Progenitor cell of endocrine pancreas (in vitro differentiated cells): ENCODE measurements at regions not wholly inside any gene's neighbourhood (a gene's known extent, or its start where the extent isn't known, plus 50 kb on each side); places are given as distances from the start of the nearest gene placed in this dataset.

Experiments
- DNase-seq: peaks from one replicate; pipeline ENCODE4 v3.0.0; 2021; ENCODE audit warnings: low spot score; ENCODE audit not compliant: unreplicated experiment
- H3K27ac Mint-ChIP-seq: 2 replicates; pipeline ENCODE4 v1.8.0; 2021; ENCODE audit warnings: mild to moderate bottlenecking, moderate library complexity, mixed read lengths
- H3K27me3 Mint-ChIP-seq: 2 replicates; pipeline ENCODE4 v1.8.0; 2021; ENCODE audit warnings: mixed read lengths
- H3K36me3 Mint-ChIP-seq: 2 replicates; pipeline ENCODE4 v1.8.0; 2022; ENCODE audit warnings: mixed read lengths; ENCODE audit not compliant: insufficient read depth
- H3K4me1 Mint-ChIP-seq: 2 replicates; pipeline ENCODE4 v1.8.0; 2021; ENCODE audit warnings: low read depth, mixed read lengths
- H3K4me3 Mint-ChIP-seq: 2 replicates; pipeline ENCODE4 v1.8.0; 2021; ENCODE audit warnings: low read depth, mild to moderate bottlenecking, moderate library complexity, mixed read lengths
- H3K9me3 Mint-ChIP-seq: 2 replicates; pipeline ENCODE4 v1.8.0; 2021; ENCODE audit warnings: low read depth, mixed read lengths
- CTCF ChIP-seq: fragments of 200-600 bp; sonication (generic); IDR thresholded peaks from one replicate; pipeline ENCODE4 v1.5.0; 2021; ENCODE audit warnings: antibody characterized with exemption, mild to moderate bottlenecking; ENCODE audit not compliant: unreplicated experiment

- H3K36me3 Mint-ChIP-seq, result no peaks in the 10 kb centered on the region
- H3K27me3 Mint-ChIP-seq, result no peaks in the 10 kb centered on the region
- no peak for TF ChIP-seq CTCF
- no peak overlapping the region for H3K4me3 Mint-ChIP-seq
- DNase-seq, result no peak
- no peak overlapping the region for H3K27ac Mint-ChIP-seq
- no peaks in the 10 kb centered on the region for H3K4me1 Mint-ChIP-seq
- peaks cover 3% of the 10 kb centered on the region for H3K9me3 Mint-ChIP-seq
Observed at GRCh38 chr2:150946831-150947230, 314.8 kb downstream of the RBM43 start.

GRCh38 chr2:150944315-150944714 is 317.3 kb downstream of the RBM43 start:
- Mint-ChIP-seq H3K27me3 (no peaks in the 10 kb centered on the region), H3K4me1 (no peaks in the 10 kb centered on the region), H3K4me3 (no peak overlapping the region), H3K27ac (no peak overlapping the region), H3K36me3 (no peaks in the 10 kb centered on the region), H3K9me3 (peaks cover 5% of the 10 kb centered on the region)
- DNase-seq, result no peak
- TF ChIP-seq CTCF, result no peak

- H3K4me1 Mint-ChIP-seq, result peaks cover 2% of the 10 kb centered on the region
- TF ChIP-seq CTCF, result no peak
- H3K36me3 Mint-ChIP-seq, result no peaks in the 10 kb centered on the region
- peaks cover 5% of the 10 kb centered on the region for H3K9me3 Mint-ChIP-seq
- no peak for DNase-seq
- H3K27ac Mint-ChIP-seq, result no peak overlapping the region
- H3K27me3 Mint-ChIP-seq, result no peaks in the 10 kb centered on the region
- H3K4me3 Mint-ChIP-seq, result no peak overlapping the region
Observed at GRCh38 chr2:150939087-150939486, 322.6 kb downstream of the RBM43 start.

GRCh38 chr2:150938527-150938926 is 323.1 kb downstream of the RBM43 start:
- no peak for TF ChIP-seq CTCF
- DNase-seq, result no peak
- no peaks in the 10 kb centered on the region for H3K36me3 Mint-ChIP-seq
- no peak overlapping the region for H3K27ac Mint-ChIP-seq
- H3K27me3 Mint-ChIP-seq, result no peaks in the 10 kb centered on the region
- H3K4me3 Mint-ChIP-seq, result no peak overlapping the region
- H3K9me3 Mint-ChIP-seq, result peaks cover 5% of the 10 kb centered on the region
- peaks cover 4% of the 10 kb centered on the region for H3K4me1 Mint-ChIP-seq

- H3K9me3 Mint-ChIP-seq, result peaks cover 5% of the 10 kb centered on the region
- no peak overlapping the region for H3K27ac Mint-ChIP-seq
Observed at GRCh38 chr2:150937030-150937429, 324.6 kb downstream of the RBM43 start.

More at GRCh38 chr2:150937030-150937429, 324.6 kb downstream of the RBM43 start:
- H3K27me3 Mint-ChIP-seq, result no peaks in the 10 kb centered on the region
- no peak overlapping the region for H3K4me3 Mint-ChIP-seq
- H3K4me1 Mint-ChIP-seq, result peaks cover 4% of the 10 kb centered on the region
- no peak for DNase-seq
- H3K36me3 Mint-ChIP-seq, result no peaks in the 10 kb centered on the region
- no peak for TF ChIP-seq CTCF
